Mammary epithelial cell (primary cell): ENCODE measurements at regions not wholly inside any gene's neighbourhood (a gene's known extent, or its start where the extent isn't known, plus 50 kb on each side); places are given as distances from the start of the nearest gene placed in this dataset.
"Not testable (repeated sequence)": the region's sequence is repeated elsewhere in the genome, so short reads cannot be mapped to it uniquely, and the experiment has no call there.

Experiments
- CTCF ChIP-seq, 2 donors: IDR thresholded peaks in 1 of 2; conservative IDR thresholded peaks in 1 of 2; 2 replicates each; pipeline ENCODE4 v1.5.1; 2011 to 2012; ENCODE audit warnings: inconsistent platforms in 2 of 2, low read length in 2 of 2, mild to moderate bottlenecking in 2 of 2, control low read depth in 1 of 2, low read depth in 1 of 2; ENCODE audit not compliant: insufficient read depth in 1 of 2; ENCODE audit errors: extremely low read depth in 1 of 2
- EZH2 ChIP-seq: IDR thresholded peaks from 2 replicates; pipeline ENCODE4 v1.6.1; 2012; ENCODE audit warnings: low read length, inconsistent platforms, borderline replicate concordance

GRCh38 chr16:16674820-16675219 lies 295.9 kb downstream of the NPIPA7 start:
- TF ChIP-seq CTCF (conservative IDR thresholded peaks at IDR 0.05 in 1 of 2, IDR thresholded peaks at IDR 0.05 in 1 of 2; ENCODE audit: extremely low read depth in 1 of 2, insufficient read depth in 1 of 2, low read depth in 1 of 2, low read length in 2 of 2); EZH2: not testable (repeated sequence)
